OCI-LY7 (cell line): ENCODE measurements at regions not wholly inside any gene's neighbourhood (a gene's known extent, or its start where the extent isn't known, plus 50 kb on each side); places are given as distances from the start of the nearest gene placed in this dataset.
A peak's percentile ranks its signal among the peaks of the same experiment; 100 is the strongest.

Experiments used
- BruUV-seq: library from RNA; stranded (reverse); fragments of 400-500 nt; replicated peaks from 2 replicates; lab custom pipeline; 2021; lab: Mats Ljungman, UMichigan
- CTCF ChIA-PET: fragments of 300-600 bp; sonication (Branson Sonifier 250); formaldehyde crosslinking; loops from one replicate; lab custom pipeline; 2022; ENCODE audit warnings: antibody characterized with exemption; ENCODE audit not compliant: unreplicated experiment; lab: Charles Lee
- POLR2A ChIA-PET: fragments of 300-600 bp; sonication (Branson Sonifier 250); formaldehyde crosslinking; loops from one replicate; lab custom pipeline; 2022; ENCODE audit warnings: antibody characterized with exemption; lab: Charles Lee
- DNase-seq: peaks from one replicate; pipeline ENCODE4 v3.0.0-alpha.2; 2015; ENCODE audit warnings: low spot score
- H2AFZ ChIP-seq: fragments of 200-600 bp; sonication (generic), shearing (Covaris generic); 2 replicates; pipeline ENCODE4 v1.6.1; 2014; ENCODE audit warnings: mild to moderate bottlenecking, antibody characterized with exemption, low read length, moderate library complexity
- H3K27ac ChIP-seq: fragments of 200-600 bp; sonication (generic); 2 replicates; pipeline ENCODE4 v1.5.1; 2014; ENCODE audit warnings: mixed run types, low read depth, mild to moderate bottlenecking, moderate library complexity, low read length, inconsistent platforms; ENCODE audit not compliant: poor library complexity, severe bottlenecking
- H3K36me3 ChIP-seq: fragments of 200-600 bp; sonication (generic); 2 replicates; pipeline ENCODE4 v1.6.1; 2014; ENCODE audit warnings: mild to moderate bottlenecking, antibody characterized with exemption, low read length, moderate library complexity, mixed read lengths; ENCODE audit not compliant: insufficient read depth
- H3K4me1 ChIP-seq: fragments of 200-600 bp; sonication (generic); 2 replicates; pipeline ENCODE4 v1.5.1; 2014; ENCODE audit warnings: mild to moderate bottlenecking, low read length; ENCODE audit not compliant: insufficient read depth, poor library complexity, severe bottlenecking
- H3K4me2 ChIP-seq: fragments of 200-600 bp; sonication (generic); 2 replicates; pipeline ENCODE4 v1.6.1; 2014; ENCODE audit warnings: mild to moderate bottlenecking, low read length
- H3K4me3 ChIP-seq: fragments of 200-600 bp; sonication (generic); 2 replicates; pipeline ENCODE4 v1.5.1; 2014; ENCODE audit warnings: mild to moderate bottlenecking, low read depth, low read length; ENCODE audit not compliant: poor library complexity, severe bottlenecking
- H3K79me2 ChIP-seq: fragments of 200-600 bp; sonication (generic); 2 replicates; pipeline ENCODE4 v1.6.1; 2016; ENCODE audit warnings: low read depth, mild to moderate bottlenecking, low read length, moderate library complexity, mixed read lengths; ENCODE audit not compliant: insufficient read depth
- H3K9me2 ChIP-seq: fragments of 200-600 bp; sonication (generic); 2 replicates; pipeline ENCODE4 v1.6.1; 2016; ENCODE audit warnings: mild to moderate bottlenecking, low read length, mixed read lengths; ENCODE audit not compliant: insufficient read depth
- H3K9me3 ChIP-seq: fragments of 200-600 bp; sonication (generic); 2 replicates; pipeline ENCODE4 v1.6.1; 2014; ENCODE audit warnings: mild to moderate bottlenecking, mixed run types, low read length, mixed read lengths
- H4K20me1 ChIP-seq: fragments of 200-600 bp; sonication (generic); 2 replicates; pipeline ENCODE4 v1.6.1; 2014; ENCODE audit warnings: mild to moderate bottlenecking, antibody characterized with exemption, low read length, moderate library complexity, mixed read lengths; ENCODE audit not compliant: insufficient read depth
- CTCF ChIP-seq: fragments of 200-600 bp; sonication (generic); conservative IDR thresholded peaks from 2 replicates; pipeline ENCODE4 v1.5.1; 2014; ENCODE audit warnings: mild to moderate bottlenecking, antibody characterized with exemption, low read length, moderate library complexity, mixed read lengths
- EZH2phosphoT487 ChIP-seq: fragments of 200-600 bp; sonication (generic); IDR thresholded peaks from 2 replicates; pipeline ENCODE4 v1.6.1; 2018; ENCODE audit warnings: low read depth, borderline replicate concordance, mild to moderate bottlenecking, mixed run types, antibody characterized with exemption, low read length, moderate library complexity, mixed read lengths
- intact Hi-C: fragments of 100-400 bp; cut with micrococcal nuclease; formaldehyde crosslinking; loops from one replicate; pipeline ENCODE4 v1.10.0; 2022; ENCODE audit not compliant: unreplicated experiment

DNA sequence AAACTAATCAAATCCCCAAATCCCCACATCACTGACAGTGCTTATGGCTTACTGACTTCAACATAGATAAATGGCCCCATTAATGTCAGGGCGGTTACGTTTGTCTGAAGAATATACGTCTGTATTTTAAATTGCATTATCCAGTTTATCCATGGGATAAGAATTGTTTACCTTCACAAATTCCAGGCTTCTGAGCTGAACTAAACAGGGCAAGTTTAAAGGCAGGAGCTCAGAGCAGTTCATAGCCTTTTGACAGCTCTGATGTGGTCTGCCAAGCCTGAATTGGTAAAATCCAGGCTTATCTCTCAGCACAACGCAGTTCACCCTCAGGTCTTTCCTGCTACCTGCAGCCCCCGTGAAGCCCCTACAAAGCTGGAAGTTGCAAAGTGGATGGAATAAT is 79.5 kb upstream of the GREM2 start:
- Histone ChIP-seq H3K4me2 (no peak overlapping the region), H3K36me3 (no peaks in the 10 kb centered on the region), H3K27ac (no peak overlapping the region), H4K20me1 (no peaks in the 10 kb centered on the region), H3K9me2 (no peaks in the 10 kb centered on the region), H3K4me1 (peaks cover 12% of the 10 kb centered on the region), H3K9me3 (no peaks in the 10 kb centered on the region), H2AFZ (no peak overlapping the region), H3K79me2 (no peaks in the 10 kb centered on the region), H3K4me3 (no peak overlapping the region)
- intact Hi-C loops = no loop called here
- BruUV-seq = no TSS peak
- POLR2A ChIA-PET = no interaction called here
- DNase-seq = no peak
- CTCF ChIA-PET = no interaction called here
- TF ChIP-seq CTCF (no peak), EZH2phosphoT487 (no peak)

GRCh38 chr1:240687820-240688219 is 75.9 kb upstream of the GREM2 start:
- ChIA-PET POLR2A (no interaction called here), CTCF (no interaction called here)
- intact Hi-C loops = no loop called here

DNA sequence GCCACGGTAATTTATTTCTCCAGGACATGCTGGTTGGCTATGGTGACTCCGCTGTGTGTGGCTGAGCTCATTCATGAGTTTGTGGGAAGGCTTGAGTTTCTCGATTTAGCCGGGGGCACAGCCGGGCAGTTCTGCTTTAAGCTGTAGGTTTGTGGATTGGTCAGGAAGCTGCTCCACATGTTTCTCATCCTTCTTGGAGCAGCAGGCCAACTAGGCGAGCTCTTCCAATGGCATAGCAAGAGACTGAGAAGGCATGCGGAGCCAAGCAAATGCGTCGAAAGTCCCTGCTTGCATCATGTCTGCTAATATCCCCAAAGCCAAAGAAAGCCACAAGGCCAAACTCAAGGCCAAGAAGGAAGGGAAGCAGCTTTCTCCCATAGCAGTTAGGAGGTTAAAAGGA is 71.6 kb upstream of the GREM2 start:
- H3K9me2 ChIP-seq = no peaks in the 10 kb centered on the region

More at GRCh38 chr1:240687820-240688219, 75.9 kb upstream of the GREM2 start:
- Histone ChIP-seq H3K9me2 (no peaks in the 10 kb centered on the region), H2AFZ (peak overlapping the region; percentile 74), H3K4me3 (no peak overlapping the region), H3K79me2 (no peaks in the 10 kb centered on the region), H3K36me3 (no peaks in the 10 kb centered on the region), H3K4me2 (peak overlapping the region; percentile 44), H4K20me1 (no peaks in the 10 kb centered on the region), H3K27ac (peak overlapping the region; percentile 8), H3K4me1 (peaks cover 12% of the 10 kb centered on the region), H3K9me3 (no peaks in the 10 kb centered on the region)
- no TSS peak for BruUV-seq
- DNase-seq = peak; percentile 57
- TF ChIP-seq EZH2phosphoT487 (no peak), CTCF (no peak)

More for the DNA sequence above, 71.6 kb upstream of the GREM2 start:
- intact Hi-C loops = no loop called here
- no peaks in the 10 kb centered on the region for H3K79me2 ChIP-seq
- TF ChIP-seq CTCF (no peak), EZH2phosphoT487 (no peak)
- POLR2A ChIA-PET = no interaction called here
- no peak overlapping the region for H2AFZ ChIP-seq
- no peaks in the 10 kb centered on the region for H4K20me1 ChIP-seq
- H3K4me1 ChIP-seq = peaks cover 12% of the 10 kb centered on the region
- no peak overlapping the region for H3K4me3 ChIP-seq
- no peaks in the 10 kb centered on the region for H3K36me3 ChIP-seq
- no peak for DNase-seq
- no peaks in the 10 kb centered on the region for H3K9me3 ChIP-seq
- CTCF ChIA-PET = no interaction called here
- no peak overlapping the region for H3K27ac ChIP-seq
- BruUV-seq = no TSS peak
- no peak overlapping the region for H3K4me2 ChIP-seq
